OCI-LY3 (cell line): ENCODE measurements at regions not wholly inside any gene's neighbourhood (a gene's known extent, or its start where the extent isn't known, plus 50 kb on each side); places are given as distances from the start of the nearest gene placed in this dataset.

ENCODE experiments used
- H2AFZ ChIP-seq: fragments of 200-600, 300-600 bp; shearing (Covaris generic); 2 replicates; pipeline ENCODE4 v1.6.0; 2014; ENCODE audit warnings: antibody characterized with exemption, low read depth, low read length
- H3K27ac ChIP-seq: fragments of 200-600, 300-600 bp; sonication (generic); 2 replicates; pipeline ENCODE4 v1.5.1; 2014; ENCODE audit warnings: mild to moderate bottlenecking, low read length, moderate library complexity, mixed read lengths
- H3K27me3 ChIP-seq: fragments of 200-600, 300-600 bp; sonication (generic); 2 replicates; pipeline ENCODE4 v1.6.1; 2014; ENCODE audit warnings: low read depth, low read length, mixed read lengths
- H3K36me3 ChIP-seq: fragments of 200-600, 300-600 bp; sonication (generic); replicated peaks from 2 replicates; pipeline ENCODE3; 2014; ENCODE audit warnings: low read depth, low read length, mixed read lengths
- H3K4me1 ChIP-seq: fragments of 300-600, 200-600 bp; sonication (generic); 2 replicates; pipeline ENCODE4 v1.6.1; 2014; ENCODE audit warnings: low read length, mixed read lengths
- H3K4me2 ChIP-seq: fragments of 200-600, 300-600 bp; sonication (generic); 2 replicates; pipeline ENCODE4 v1.6.1; 2014; ENCODE audit warnings: low read length, mixed read lengths
- H3K4me3 ChIP-seq: fragments of 300-600, 200-600 bp; sonication (generic); 2 replicates; pipeline ENCODE4 v1.5.1; 2014; ENCODE audit warnings: antibody characterized with exemption, mild to moderate bottlenecking, low read length, moderate library complexity
- H3K79me2 ChIP-seq: fragments of 300-600, 200-600 bp; shearing (Covaris generic); 2 replicates; pipeline ENCODE4 v1.6.1; 2014; ENCODE audit warnings: mild to moderate bottlenecking, low read length, mixed read lengths
- H3K9ac ChIP-seq: fragments of 300-600, 200-600 bp; shearing (Covaris generic); 2 replicates; pipeline ENCODE4 v1.6.0; 2014; ENCODE audit warnings: mild to moderate bottlenecking, low read length, moderate library complexity
- H3K9me3 ChIP-seq: fragments of 200-600, 300-600 bp; shearing (Covaris generic); 2 replicates; pipeline ENCODE4 v1.6.1; 2014; ENCODE audit warnings: low read length, mixed read lengths; ENCODE audit not compliant: insufficient read depth
- H4K20me1 ChIP-seq: fragments of 200-600, 300-600 bp; sonication (generic); 2 replicates; pipeline ENCODE4 v1.6.1; 2016; ENCODE audit warnings: low read length, mixed read lengths; ENCODE audit not compliant: insufficient read depth
- CTCF ChIP-seq: fragments of 200-600, 300-600 bp; sonication (generic); IDR thresholded peaks from 2 replicates; pipeline ENCODE4 v1.5.1; 2014; ENCODE audit warnings: antibody characterized with exemption, low read length, low read depth
- EZH2phosphoT487 ChIP-seq: fragments of 200-600 bp; shearing (Covaris generic); IDR thresholded peaks from 2 replicates; pipeline ENCODE4 v1.6.1; 2018; ENCODE audit warnings: antibody characterized with exemption, mixed run types, low read depth

- Histone ChIP-seq H3K36me3 (no peaks in the 10 kb centered on the region), H4K20me1 (no peaks in the 10 kb centered on the region)
Measured at GRCh38 chr4:112966701-112967488, 82.6 kb upstream of the ANK2 start.

GRCh38 chr4:112968451-112969159 is 80.8 kb upstream of the ANK2 start:
- Histone ChIP-seq H3K4me2 (no peak overlapping the region), H3K4me1 (no peaks in the 10 kb centered on the region), H3K27me3 (no peaks in the 10 kb centered on the region), H3K36me3 (no peaks in the 10 kb centered on the region), H4K20me1 (no peaks in the 10 kb centered on the region), H3K27ac (no peak overlapping the region), H3K9ac (no peak overlapping the region), H2AFZ (no peak overlapping the region), H3K4me3 (no peak overlapping the region), H3K9me3 (no peaks in the 10 kb centered on the region), H3K79me2 (no peaks in the 10 kb centered on the region)
- TF ChIP-seq EZH2phosphoT487 (no peak), CTCF (no peak)

More at GRCh38 chr4:112966701-112967488, 82.6 kb upstream of the ANK2 start:
- Histone ChIP-seq H3K4me2 (no peak overlapping the region), H3K79me2 (no peaks in the 10 kb centered on the region), H3K4me1 (no peaks in the 10 kb centered on the region), H3K9ac (no peak overlapping the region), H3K27me3 (no peaks in the 10 kb centered on the region), H2AFZ (no peak overlapping the region), H3K27ac (no peak overlapping the region), H3K9me3 (no peaks in the 10 kb centered on the region), H3K4me3 (no peak overlapping the region)
- TF ChIP-seq CTCF: no peak
- no peak for TF ChIP-seq EZH2phosphoT487

- Histone ChIP-seq H3K36me3 (no peaks in the 10 kb centered on the region), H3K27me3 (no peaks in the 10 kb centered on the region), H4K20me1 (no peaks in the 10 kb centered on the region), H3K4me3 (no peak overlapping the region), H3K4me1 (no peaks in the 10 kb centered on the region), H3K27ac (no peak overlapping the region), H3K79me2 (no peaks in the 10 kb centered on the region), H3K4me2 (no peak overlapping the region), H3K9ac (no peak overlapping the region), H2AFZ (no peak overlapping the region), H3K9me3 (no peaks in the 10 kb centered on the region)
- TF ChIP-seq EZH2phosphoT487 (no peak), CTCF (no peak)
Measured at GRCh38 chr4:112970903-112971302, 78.5 kb upstream of the ANK2 start.

- no peaks in the 10 kb centered on the region for H4K20me1 ChIP-seq
- TF ChIP-seq EZH2phosphoT487 (no peak), CTCF (no peak)
- H3K4me3 ChIP-seq: no peak overlapping the region
- H3K4me2 ChIP-seq: no peak overlapping the region
- no peak overlapping the region for H3K9ac ChIP-seq
- peaks cover 3% of the 10 kb centered on the region for H3K36me3 ChIP-seq
- no peak overlapping the region for H3K27ac ChIP-seq
- no peak overlapping the region for H2AFZ ChIP-seq
- H3K9me3 ChIP-seq: no peaks in the 10 kb centered on the region
- no peaks in the 10 kb centered on the region for H3K27me3 ChIP-seq
- H3K4me1 ChIP-seq: no peaks in the 10 kb centered on the region
- H3K79me2 ChIP-seq: no peaks in the 10 kb centered on the region
Measured at GRCh38 chr4:112973750-112974251, 75.7 kb upstream of the ANK2 start.
